ENCODE measurements at regions not wholly inside any gene's neighbourhood (a gene's known extent, or its start where the extent isn't known, plus 50 kb on each side); places are given as distances from the start of the nearest gene placed in this dataset.

GRCh38 chr1:22283596-22283995 is 140.7 kb upstream of the WNT4 start:
- BruUV-seq (replicated peaks): no TSS peak
- CTCF ChIA-PET: no interaction called here

GRCh38 chr1:22284236-22284635 is 141.3 kb upstream of the WNT4 start:
- POLR2A ChIA-PET (ENCODE audit: unreplicated experiment): no interaction called here
- H3K79me2 ChIP-seq (ENCODE audit: low read depth): no peaks in the 10 kb centered on the region
- H3K27ac ChIP-seq: no peak overlapping the region
- H3K4me3 ChIP-seq: no peak overlapping the region
- H3K4me1 ChIP-seq (replicated peaks; ENCODE audit: insufficient read depth): peaks cover 4% of the 10 kb centered on the region
- H4K20me1 ChIP-seq (ENCODE audit: insufficient read depth): no peaks in the 10 kb centered on the region
- no TSS peak for BruUV-seq (replicated peaks)
- no peaks in the 10 kb centered on the region for H3K9me2 ChIP-seq (ENCODE audit: insufficient read depth)
- H3F3A ChIP-seq (ENCODE audit: insufficient read depth, low read depth): no peaks in the 10 kb centered on the region
- no peaks in the 10 kb centered on the region; the same call in 1 of the 2 replicates for H3K9me3 ChIP-seq (ENCODE audit: insufficient read depth, low read depth)
- intact Hi-C loops (cut with micrococcal nuclease; ENCODE audit: unreplicated experiment): no loop called here
- TF ChIP-seq CTCF (conservative IDR thresholded peaks at IDR 0.05) (no peak), EZH2 (IDR thresholded peaks at IDR 0.05; ENCODE audit: low read depth) (no peak)
- H3K4me2 ChIP-seq: no peak overlapping the region
- H3K27me3 ChIP-seq (ENCODE audit: insufficient read depth, low read depth): no peaks in the 10 kb centered on the region
- no peak for DNase-seq
- no peaks in the 10 kb centered on the region for H3K36me3 ChIP-seq (ENCODE audit: low read depth)
- CTCF ChIA-PET: no interaction called here
- H2AFZ ChIP-seq: no peak overlapping the region

More at GRCh38 chr1:22283596-22283995, 140.7 kb upstream of the WNT4 start:
- Histone ChIP-seq H3F3A (ENCODE audit: insufficient read depth, low read depth) (no peaks in the 10 kb centered on the region), H4K20me1 (ENCODE audit: insufficient read depth) (no peaks in the 10 kb centered on the region), H3K4me2 (no peak overlapping the region), H3K27me3 (ENCODE audit: insufficient read depth, low read depth) (no peaks in the 10 kb centered on the region), H3K9me2 (ENCODE audit: insufficient read depth) (no peaks in the 10 kb centered on the region), H3K4me3 (no peak overlapping the region), H3K9me3 (ENCODE audit: insufficient read depth, low read depth) (no peaks in the 10 kb centered on the region; the same call in 1 of the 2 replicates), H2AFZ (no peak overlapping the region), H3K36me3 (ENCODE audit: low read depth) (no peaks in the 10 kb centered on the region), H3K79me2 (ENCODE audit: low read depth) (no peaks in the 10 kb centered on the region), H3K27ac (no peak overlapping the region), H3K4me1 (replicated peaks; ENCODE audit: insufficient read depth) (no peaks in the 10 kb centered on the region)
- DNase-seq: no peak
- no peak for TF ChIP-seq CTCF (conservative IDR thresholded peaks at IDR 0.05)
- no peak for TF ChIP-seq EZH2 (IDR thresholded peaks at IDR 0.05; ENCODE audit: low read depth)
- POLR2A ChIA-PET (ENCODE audit: unreplicated experiment): no interaction called here
- intact Hi-C loops (cut with micrococcal nuclease; ENCODE audit: unreplicated experiment): no loop called here

GRCh38 chr1:22284906-22285548 is 142.1 kb upstream of the WNT4 start:
- peaks cover 6% of the 10 kb centered on the region for H3K4me1 ChIP-seq (replicated peaks; ENCODE audit: insufficient read depth)
- no peaks in the 10 kb centered on the region; the same call in 1 of the 2 replicates for H3K9me3 ChIP-seq (ENCODE audit: insufficient read depth, low read depth)
- BruUV-seq (replicated peaks): no TSS peak
- intact Hi-C loops (cut with micrococcal nuclease; ENCODE audit: unreplicated experiment): no loop called here
- H3K4me3 ChIP-seq: no peak overlapping the region
- DNase-seq: no peak
- no peak overlapping the region for H3K27ac ChIP-seq
- H3K4me2 ChIP-seq: no peak overlapping the region
- TF ChIP-seq CTCF (conservative IDR thresholded peaks at IDR 0.05): no peak
- TF ChIP-seq EZH2 (IDR thresholded peaks at IDR 0.05; ENCODE audit: low read depth): no peak
- no peak overlapping the region for H2AFZ ChIP-seq
- H4K20me1 ChIP-seq (ENCODE audit: insufficient read depth): no peaks in the 10 kb centered on the region
- H3K27me3 ChIP-seq (ENCODE audit: insufficient read depth, low read depth): no peaks in the 10 kb centered on the region
- H3F3A ChIP-seq (ENCODE audit: insufficient read depth, low read depth): no peaks in the 10 kb centered on the region
- CTCF ChIA-PET: no interaction called here
- no peaks in the 10 kb centered on the region for H3K36me3 ChIP-seq (ENCODE audit: low read depth)
- no peaks in the 10 kb centered on the region for H3K9me2 ChIP-seq (ENCODE audit: insufficient read depth)
- POLR2A ChIA-PET (ENCODE audit: unreplicated experiment): no interaction called here
- no peaks in the 10 kb centered on the region for H3K79me2 ChIP-seq (ENCODE audit: low read depth)

All from PC-9 (cell line).